Body of pancreas (tissue), 4 donors: ENCODE measurements at regions not wholly inside any gene's neighbourhood (a gene's known extent, or its start where the extent isn't known, plus 50 kb on each side); places are given as distances from the start of the nearest gene placed in this dataset.

ENCODE experiments used
- CTCF ChIP-seq, 7 experiments: fragments of 450-650 bp in 4 of 7; fragments of 200-600 bp in 3 of 7; sonication (generic) in 3 of 7; IDR thresholded peaks; one replicate each; pipeline ENCODE4 v1.5.1; 2016 to 2019; ENCODE audit warnings: antibody characterized with exemption in 7 of 7
- POLR2A ChIP-seq, 3 donors: fragments of 450-650 bp; IDR thresholded peaks; one replicate each; pipeline ENCODE4 v1.6.1; 2016; ENCODE audit warnings: antibody characterized with exemption in 3 of 3, mild to moderate bottlenecking in 2 of 3

GRCh38 chr18:41870191-41870590, 84.8 kb upstream of the PIK3C3 start:
- no peak for TF ChIP-seq CTCF (IDR thresholded peaks at IDR 0.05)
- TF ChIP-seq POLR2A (IDR thresholded peaks at IDR 0.05) = no peak
